ENCODE measurements at regions not wholly inside any gene's neighbourhood (a gene's known extent, or its start where the extent isn't known, plus 50 kb on each side); places are given as distances from the start of the nearest gene placed in this dataset.
"Not testable (repeated sequence)": the region's sequence is repeated elsewhere in the genome, so short reads cannot be mapped to it uniquely, and the experiment has no call there.

DNA sequence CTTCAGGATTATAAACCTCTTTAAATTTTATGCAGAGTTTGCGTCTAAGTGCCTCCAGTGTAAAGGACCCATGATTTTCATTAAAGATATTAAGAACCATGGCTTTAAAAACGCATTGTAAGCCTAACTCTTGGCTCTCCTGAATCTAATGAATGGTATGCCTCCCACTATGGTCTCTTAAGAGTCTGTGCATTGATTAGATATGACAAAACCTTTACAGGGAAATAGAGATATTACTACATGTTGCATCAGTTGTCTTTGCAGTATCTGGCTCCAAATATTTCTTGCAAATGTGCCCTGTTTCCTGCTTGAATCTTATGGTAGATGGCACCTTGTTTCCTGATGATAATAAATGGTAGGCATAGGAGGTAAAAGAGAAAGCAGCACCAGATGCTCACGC is 189.3 kb upstream of the FSHR start:
- H3K4me3 ChIP-seq (ENCODE audit: low read depth, low read length) = no peak overlapping the region
- DNase-seq (ENCODE audit: low read depth) = no peak
- TF ChIP-seq, protein P1, sequence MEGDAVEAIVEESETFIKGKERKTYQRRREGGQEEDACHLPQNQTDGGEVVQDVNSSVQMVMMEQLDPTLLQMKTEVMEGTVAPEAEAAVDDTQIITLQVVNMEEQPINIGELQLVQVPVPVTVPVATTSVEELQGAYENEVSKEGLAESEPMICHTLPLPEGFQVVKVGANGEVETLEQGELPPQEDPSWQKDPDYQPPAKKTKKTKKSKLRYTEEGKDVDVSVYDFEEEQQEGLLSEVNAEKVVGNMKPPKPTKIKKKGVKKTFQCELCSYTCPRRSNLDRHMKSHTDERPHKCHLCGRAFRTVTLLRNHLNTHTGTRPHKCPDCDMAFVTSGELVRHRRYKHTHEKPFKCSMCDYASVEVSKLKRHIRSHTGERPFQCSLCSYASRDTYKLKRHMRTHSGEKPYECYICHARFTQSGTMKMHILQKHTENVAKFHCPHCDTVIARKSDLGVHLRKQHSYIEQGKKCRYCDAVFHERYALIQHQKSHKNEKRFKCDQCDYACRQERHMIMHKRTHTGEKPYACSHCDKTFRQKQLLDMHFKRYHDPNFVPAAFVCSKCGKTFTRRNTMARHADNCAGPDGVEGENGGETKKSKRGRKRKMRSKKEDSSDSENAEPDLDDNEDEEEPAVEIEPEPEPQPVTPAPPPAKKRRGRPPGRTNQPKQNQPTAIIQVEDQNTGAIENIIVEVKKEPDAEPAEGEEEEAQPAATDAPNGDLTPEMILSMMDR (IDR thresholded peaks at IDR 0.05; ENCODE audit: insufficient read depth, low read depth, low read length, missing control alignments) = no peak

DNA sequence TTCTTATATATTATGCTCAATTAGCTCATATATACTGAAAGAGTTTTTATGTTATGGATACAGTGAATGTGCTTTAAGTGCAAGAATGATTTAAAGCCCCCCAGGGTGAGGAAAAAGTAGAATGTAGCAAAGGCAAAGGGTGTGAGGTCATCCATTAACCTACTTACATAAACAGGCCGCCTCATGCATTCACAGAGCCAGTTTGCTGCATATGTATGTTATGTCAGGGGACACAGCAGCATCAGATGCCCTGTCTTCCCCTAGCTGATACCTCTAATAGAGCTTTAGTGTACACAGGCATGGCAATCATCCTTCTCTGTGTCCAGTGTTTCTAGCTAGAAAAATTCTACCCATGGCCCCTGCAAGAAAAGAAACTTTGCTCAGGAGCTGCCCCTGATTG is 187.8 kb upstream of the FSHR start:
- DNase-seq (ENCODE audit: low read depth) = no peak
- no peak overlapping the region for H3K4me3 ChIP-seq (ENCODE audit: low read depth, low read length)
- TF ChIP-seq, protein P1 (IDR thresholded peaks at IDR 0.05; ENCODE audit: insufficient read depth, low read depth, low read length, missing control alignments) = no peak

DNA sequence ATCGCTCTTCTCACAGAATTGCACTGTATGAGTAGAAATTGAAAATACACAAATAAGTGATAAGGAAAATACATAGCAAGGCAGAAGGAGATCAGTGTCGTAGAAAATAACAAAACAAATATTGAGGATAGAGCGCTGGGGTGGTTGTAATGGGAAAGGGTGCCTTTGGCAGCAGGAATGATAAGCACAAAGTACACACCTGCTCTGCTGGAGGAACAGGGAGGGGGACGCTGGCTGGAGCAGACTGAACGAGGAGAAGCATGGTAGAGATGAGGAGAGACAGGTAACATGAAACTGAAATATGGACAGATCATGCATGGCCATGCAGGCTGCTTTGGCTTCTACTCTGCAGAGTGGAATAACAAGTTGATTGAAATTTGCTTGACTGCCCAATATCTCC is 181.2 kb upstream of the FSHR start:
- no peak for DNase-seq (ENCODE audit: low read depth)
- H3K4me3 ChIP-seq (ENCODE audit: low read depth, low read length) = no peak overlapping the region
- TF ChIP-seq, protein P1 (IDR thresholded peaks at IDR 0.05; ENCODE audit: insufficient read depth, low read depth, low read length, missing control alignments) = no peak

- H3K4me3 ChIP-seq (ENCODE audit: low read depth, low read length) = no peak overlapping the region
- DNase-seq (ENCODE audit: low read depth) = no peak
- TF ChIP-seq, protein P1 (IDR thresholded peaks at IDR 0.05; ENCODE audit: insufficient read depth, low read depth, low read length, missing control alignments) = no peak
Observed at GRCh38 chr2:49332415-49332814, 178.1 kb upstream of the FSHR start.

- DNase-seq (ENCODE audit: low read depth) = no peak
- TF ChIP-seq, protein P1 (IDR thresholded peaks at IDR 0.05; ENCODE audit: insufficient read depth, low read depth, low read length, missing control alignments) = no peak
- no peak overlapping the region for H3K4me3 ChIP-seq (ENCODE audit: low read depth, low read length)
Observed at GRCh38 chr2:49318531-49318930, 164.2 kb upstream of the FSHR start.

DNA sequence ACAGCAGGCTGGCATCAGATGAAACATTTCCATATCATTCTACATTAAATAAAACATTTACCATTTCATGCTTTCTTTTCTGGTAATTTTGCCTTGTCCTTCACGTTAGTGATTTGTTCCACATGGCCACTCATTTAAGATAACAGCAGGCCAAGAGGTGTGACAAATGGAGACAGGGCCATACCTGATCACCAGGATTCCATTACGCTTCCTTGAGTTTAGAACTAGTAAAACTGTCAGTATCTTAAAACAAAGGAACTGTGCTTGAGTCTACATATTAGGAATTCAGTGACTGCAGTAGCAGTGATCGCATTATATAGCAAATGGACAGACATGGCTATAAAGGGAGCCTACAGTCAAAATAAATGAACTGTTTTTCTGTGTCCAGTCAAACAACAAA is 155.1 kb upstream of the FSHR start:
- no peak for DNase-seq (ENCODE audit: low read depth)
- TF ChIP-seq, protein P1 (IDR thresholded peaks at IDR 0.05; ENCODE audit: insufficient read depth, low read depth, low read length, missing control alignments) = no peak
- no peak overlapping the region for H3K4me3 ChIP-seq (ENCODE audit: low read depth, low read length)

- no peak for DNase-seq (ENCODE audit: low read depth)
- TF ChIP-seq, protein P1 (IDR thresholded peaks at IDR 0.05; ENCODE audit: insufficient read depth, low read depth, low read length, missing control alignments) = no peak
- no peak overlapping the region for H3K4me3 ChIP-seq (ENCODE audit: low read depth, low read length)
Observed at GRCh38 chr2:49306925-49307324, 152.6 kb upstream of the FSHR start.

DNA sequence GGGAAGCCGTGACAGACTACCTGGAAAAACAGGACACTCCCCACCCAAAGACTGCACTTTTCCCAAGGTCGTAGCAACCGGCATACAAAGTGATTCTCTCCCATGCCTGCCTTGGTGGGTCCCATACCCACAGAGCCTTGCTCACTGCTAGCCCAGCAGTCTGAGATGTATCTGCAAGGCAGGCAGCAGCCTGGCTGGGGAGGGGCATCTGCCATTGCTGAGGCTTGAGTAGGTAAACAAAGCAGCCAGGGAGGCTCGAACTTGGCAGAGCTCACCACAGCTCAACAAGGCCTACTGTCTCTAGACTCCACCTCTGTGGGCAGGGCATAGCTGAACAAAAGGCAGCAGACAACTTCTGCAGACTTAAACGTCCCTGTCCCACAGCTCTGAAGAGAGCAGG is 144.4 kb upstream of the FSHR start:
- not testable (repeated sequence) for DNase-seq (ENCODE audit: low read depth); H3K4me3 ChIP-seq (ENCODE audit: low read depth, low read length)
